Right atrium auricular region (tissue), 2 donors: ENCODE measurements at regions not wholly inside any gene's neighbourhood (a gene's known extent, or its start where the extent isn't known, plus 50 kb on each side); places are given as distances from the start of the nearest gene placed in this dataset.
"Not testable (repeated sequence)": the region's sequence is repeated elsewhere in the genome, so short reads cannot be mapped to it uniquely, and the experiment has no call there.

Experiments
- DNase-seq: peaks from one replicate; pipeline ENCODE4 v3.0.0-alpha.2; 2019; ENCODE audit warnings: low spot score
- H3K27ac ChIP-seq, 2 donors: fragments of 200-600 bp; sonication (generic); 1 replicate in 1 of 2; 2 replicates in 1 of 2; pipeline ENCODE4 v1.5.1; 2016 to 2019
- H3K27me3 ChIP-seq, 2 donors: fragments of 200-600 bp; sonication (generic); one replicate each; pipeline versions ENCODE4 v1.5.1 to v1.6.0; 2017 to 2019
- H3K36me3 ChIP-seq: fragments of 200-600 bp; sonication (generic); one replicate; pipeline ENCODE4 v1.5.1; 2016
- H3K4me1 ChIP-seq, 2 donors: fragments of 200-600 bp; sonication (generic); one replicate each; pipeline versions ENCODE4 v1.5.1 to v1.6.0; 2017 to 2019
- H3K4me3 ChIP-seq, 2 donors: fragments of 200-600 bp; sonication (generic); 1 replicate in 1 of 2; 2 replicates in 1 of 2; pipeline ENCODE4 v1.5.1; 2017 to 2019; ENCODE audit warnings: mild to moderate bottlenecking in 1 of 2, moderate library complexity in 1 of 2
- H3K9me3 ChIP-seq, 2 donors: fragments of 200-600 bp; sonication (generic); one replicate each; pipeline ENCODE4 v1.5.1; 2019
- CTCF ChIP-seq, 2 donors: fragments of 200-600 bp; sonication (generic); IDR thresholded peaks; one replicate each; pipeline ENCODE4 v1.5.1; 2019; ENCODE audit warnings: antibody characterized with exemption in 2 of 2

DNA sequence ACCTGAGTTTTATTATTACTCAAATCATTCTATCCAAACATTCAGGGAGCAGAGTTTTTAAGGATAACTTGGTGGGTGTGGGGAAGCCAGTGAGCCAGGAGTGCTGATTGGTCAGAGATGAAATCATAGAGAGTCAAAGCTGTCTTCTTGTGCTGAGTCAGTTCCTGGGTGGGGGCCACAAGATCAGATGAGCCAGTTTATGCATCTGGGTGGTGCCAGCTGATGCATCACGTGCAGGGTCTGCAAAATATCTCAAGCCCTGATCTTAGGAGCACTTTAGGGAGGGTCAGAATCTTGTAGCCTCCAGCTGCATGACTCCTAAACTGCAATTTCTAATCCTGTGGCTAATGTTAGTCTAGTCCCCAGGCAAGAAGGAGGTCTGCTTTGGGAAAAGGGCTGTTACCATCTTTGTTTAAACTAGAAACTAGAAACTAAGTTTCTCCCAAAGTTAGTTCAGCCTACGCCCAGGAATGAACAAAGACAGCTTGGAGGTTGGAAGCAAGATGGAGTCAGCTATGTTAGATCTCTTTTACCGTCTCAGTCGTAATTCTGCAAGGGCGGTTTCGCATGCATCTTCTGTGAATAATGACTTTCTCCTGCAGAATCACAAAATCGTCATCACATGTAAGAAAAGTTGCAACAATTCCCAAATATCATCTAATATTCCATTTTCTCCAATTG is 97.5 kb downstream of the ZNF664 start:
- not testable (repeated sequence) for H3K27ac ChIP-seq, H3K27me3 ChIP-seq, H3K36me3 ChIP-seq, DNase-seq, H3K4me1 ChIP-seq, H3K4me3 ChIP-seq
- peaks cover 6 to 21% of the 10 kb centered on the region in 2 donors for H3K9me3 ChIP-seq

DNA sequence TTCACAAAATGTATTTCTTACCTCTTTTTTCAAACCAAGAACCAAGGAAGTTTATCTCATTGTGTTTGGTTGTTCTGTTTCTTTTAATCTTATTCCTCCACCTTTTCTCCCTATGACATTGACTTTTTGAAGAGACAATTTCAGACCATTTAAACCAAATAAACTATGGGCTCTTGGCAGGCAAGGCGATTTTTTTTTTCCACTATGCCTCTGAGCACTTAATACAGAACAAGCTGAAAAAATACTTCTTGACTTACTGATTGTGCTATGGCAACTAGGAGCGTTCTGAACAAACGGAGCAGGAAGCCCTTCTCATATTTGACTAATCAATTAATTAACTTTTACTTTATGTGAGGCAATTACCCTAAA is 98.0 kb downstream of the ZNF664 start:
- no peak for DNase-seq
- Histone ChIP-seq H3K27me3 (no peaks in the 10 kb centered on the region), H3K27ac (no peak overlapping the region), H3K9me3 (peaks cover 6 to 16% of the 10 kb centered on the region in 2 donors), H3K4me1 (no peaks in the 10 kb centered on the region), H3K36me3 (no peaks in the 10 kb centered on the region), H3K4me3 (no peak overlapping the region)
- TF ChIP-seq CTCF (IDR thresholded peaks at IDR 0.05): no peak

- H3K27me3 ChIP-seq: no peaks in the 10 kb centered on the region
- no peaks in the 10 kb centered on the region for H3K36me3 ChIP-seq
- H3K4me1 ChIP-seq: no peaks in the 10 kb centered on the region
- H3K4me3 ChIP-seq: no peak overlapping the region
- no peak overlapping the region for H3K27ac ChIP-seq
- TF ChIP-seq CTCF (IDR thresholded peaks at IDR 0.05): no peak
- no peak for DNase-seq
- H3K9me3 ChIP-seq: no peaks in the 10 kb centered on the region
Measured at GRCh38 chr12:124073356-124074035, 100.5 kb downstream of the ZNF664 start.

DNA sequence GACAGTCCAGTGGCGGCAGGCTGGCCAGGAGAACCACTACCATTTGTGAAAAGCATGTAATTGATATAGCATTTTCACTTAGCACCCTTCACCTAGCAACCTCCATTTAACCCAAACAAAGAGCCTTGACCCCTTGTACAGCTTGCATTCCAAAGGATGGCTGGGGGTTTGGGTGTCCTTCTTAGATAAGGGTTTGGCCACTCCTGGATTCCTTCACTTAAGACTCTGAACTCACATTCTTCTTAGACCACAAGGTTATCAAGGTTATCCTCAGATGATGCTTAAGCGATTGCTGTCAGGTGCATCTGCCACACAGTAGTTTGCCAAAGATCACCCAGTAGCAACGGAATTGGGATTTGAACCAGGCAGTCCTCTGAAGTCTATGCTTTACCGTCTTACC is 102.8 kb downstream of the ZNF664 start:
- Histone ChIP-seq H3K36me3 (no peaks in the 10 kb centered on the region), H3K4me3 (no peak overlapping the region), H3K27ac (no peak overlapping the region), H3K27me3 (no peaks in the 10 kb centered on the region), H3K9me3 (no peaks in the 10 kb centered on the region), H3K4me1 (no peaks in the 10 kb centered on the region)
- TF ChIP-seq CTCF (IDR thresholded peaks at IDR 0.05): no peak
- no peak for DNase-seq

- no peaks in the 10 kb centered on the region for H3K9me3 ChIP-seq
- no peak for TF ChIP-seq CTCF (IDR thresholded peaks at IDR 0.05)
- no peak overlapping the region for H3K27ac ChIP-seq
- H3K4me3 ChIP-seq: no peak overlapping the region
- DNase-seq: no peak
- H3K27me3 ChIP-seq: no peaks in the 10 kb centered on the region
- H3K4me1 ChIP-seq: no peaks in the 10 kb centered on the region
- no peaks in the 10 kb centered on the region for H3K36me3 ChIP-seq
Measured at GRCh38 chr12:124077701-124078100, 104.7 kb downstream of the ZNF664 start.

- no peaks in the 10 kb centered on the region for H3K36me3 ChIP-seq
- no peaks in the 10 kb centered on the region for H3K9me3 ChIP-seq
- H3K27me3 ChIP-seq: no peaks in the 10 kb centered on the region
- H3K4me1 ChIP-seq: no peaks in the 10 kb centered on the region
- TF ChIP-seq CTCF (IDR thresholded peaks at IDR 0.05): no peak
- no peak overlapping the region for H3K4me3 ChIP-seq
- H3K27ac ChIP-seq: no peak overlapping the region
- no peak for DNase-seq
Measured at GRCh38 chr12:124078800-124079199, 105.8 kb downstream of the ZNF664 start.
